Heart left ventricle (tissue), 16 donors: ENCODE measurements at regions not wholly inside any gene's neighbourhood (a gene's known extent, or its start where the extent isn't known, plus 50 kb on each side); places are given as distances from the start of the nearest gene placed in this dataset.
"Not testable (repeated sequence)": the region's sequence is repeated elsewhere in the genome, so short reads cannot be mapped to it uniquely, and the experiment has no call there.

ENCODE experiments used
- ATAC-seq, 4 donors: fragments of 200-7000 bp; cut with Tn5 transposase; one replicate each; pipeline ENCODE4 v1.9.1; 2020 to 2022; ENCODE audit warnings: moderate library complexity in 4 of 4, mild to moderate bottlenecking in 3 of 4, moderate number of reproducible peaks in 1 of 4
- DNase-seq, 5 donors: peaks; one replicate each; pipeline ENCODE4 v3.0.0-alpha.2; 2020
- H3K27ac ChIP-seq, 12 donors: fragments of 200-600 bp; sonication (generic) in 4 of 12; one replicate each; pipeline versions ENCODE4 v1.5.0 to v1.8.0; 2016 to 2022; ENCODE audit warnings: mild to moderate bottlenecking in 2 of 12
- H3K27me3 ChIP-seq, 9 donors: fragments of 200-600 bp; sonication (generic) in 2 of 9; one replicate each; pipeline versions ENCODE4 v1.5.1 to v1.8.0; 2016 to 2022; ENCODE audit warnings: mild to moderate bottlenecking in 3 of 9
- H3K36me3 ChIP-seq, 9 donors: fragments of 200-600 bp; sonication (generic) in 2 of 9; one replicate each; pipeline versions ENCODE4 v1.5.0 to v1.8.0; 2018 to 2022; ENCODE audit warnings: mild to moderate bottlenecking in 2 of 9
- H3K4me1 ChIP-seq, 12 donors: fragments of 200-600 bp; sonication (generic) in 4 of 12; one replicate each; pipeline versions ENCODE4 v1.5.0 to v1.8.0; 2016 to 2022; ENCODE audit warnings: mild to moderate bottlenecking in 3 of 12
- H3K4me3 ChIP-seq, 12 donors: fragments of 200-600 bp; sonication (generic) in 4 of 12; one replicate each; pipeline versions ENCODE4 v1.5.0 to v1.8.0; 2017 to 2022; ENCODE audit warnings: mild to moderate bottlenecking in 9 of 12, moderate library complexity in 4 of 12
- H3K9me3 ChIP-seq, 12 donors: fragments of 200-600 bp; sonication (generic) in 4 of 12; one replicate each; pipeline versions ENCODE4 v1.5.0 to v1.8.0; 2016 to 2022; ENCODE audit warnings: mild to moderate bottlenecking in 1 of 12
- CTCF ChIP-seq, 12 donors: fragments of 200-600 bp; sonication (generic) in 4 of 12; IDR thresholded peaks; one replicate each; pipeline versions ENCODE4 v1.5.0 to v1.8.0; 2018 to 2022; ENCODE audit warnings: antibody characterized with exemption in 12 of 12, mild to moderate bottlenecking in 5 of 12
- POLR2A ChIP-seq, 2 donors: fragments of 450-650 bp; IDR thresholded peaks; one replicate each; pipeline ENCODE4 v1.6.1; 2017; ENCODE audit warnings: antibody characterized with exemption in 2 of 2, mild to moderate bottlenecking in 2 of 2, moderate library complexity in 2 of 2
- WGBS, 4 donors: extraction: QIAGEN DNeasy Blood & Tissue Kit in 2 of 4; methylation state at CpG; one replicate each; pipeline versions ENCODE4 v1.1.5 to v1.1.7; 2013 to 2018; 5-methylcytosine and 5-hydroxymethylcytosine counted together
- intact Hi-C, 10 donors: fragments of 100-400 bp; cut with DNase I; formaldehyde crosslinking; loops; one replicate each; pipeline versions ENCODE4 v1.11.1 to v1.14.2; 2022
- donor health status: ischemic (EF 13 %, LVEDD 7.1; RV severe dilation, severe dysfunction).
- donor health status: healthy with polysubstance abuse.
- donor health status: DM: no; HTN: yes; CAD: no.
- donor health status: DM: no; HTN: no; CAD: no.
- donor health status: ischemic (EF 25% LVEDD 6.9; RV normal size, moderate dysfunction).
- donor health status: ischemic (EF 25% LVEDD 5.7; RV mildly dilated, moderate dysfunction).
- donor health status: healthy.
- donor health status: DM: yes; HTN: yes; CAD: no.
- donor health status: ischemic (EF 35%, LVEDD 5.7; RV mildly dilated, moderate dysfunction).
- donor health status: nonischemic (EF 11% LVEDD 7.7; RV severe dilation, severe dysfunction).
- donor health status: DM: yes; HTN: yes; CAD: no.
- donor health status: PGD.
- donor health status: ischemic (EF 29% LVEDD 5.4; RV normal size, mild dysfunction).
- donor health status: nonischemic (EF 23%, LVEDD 6.1; RV moderate dilation, normal function).

DNA sequence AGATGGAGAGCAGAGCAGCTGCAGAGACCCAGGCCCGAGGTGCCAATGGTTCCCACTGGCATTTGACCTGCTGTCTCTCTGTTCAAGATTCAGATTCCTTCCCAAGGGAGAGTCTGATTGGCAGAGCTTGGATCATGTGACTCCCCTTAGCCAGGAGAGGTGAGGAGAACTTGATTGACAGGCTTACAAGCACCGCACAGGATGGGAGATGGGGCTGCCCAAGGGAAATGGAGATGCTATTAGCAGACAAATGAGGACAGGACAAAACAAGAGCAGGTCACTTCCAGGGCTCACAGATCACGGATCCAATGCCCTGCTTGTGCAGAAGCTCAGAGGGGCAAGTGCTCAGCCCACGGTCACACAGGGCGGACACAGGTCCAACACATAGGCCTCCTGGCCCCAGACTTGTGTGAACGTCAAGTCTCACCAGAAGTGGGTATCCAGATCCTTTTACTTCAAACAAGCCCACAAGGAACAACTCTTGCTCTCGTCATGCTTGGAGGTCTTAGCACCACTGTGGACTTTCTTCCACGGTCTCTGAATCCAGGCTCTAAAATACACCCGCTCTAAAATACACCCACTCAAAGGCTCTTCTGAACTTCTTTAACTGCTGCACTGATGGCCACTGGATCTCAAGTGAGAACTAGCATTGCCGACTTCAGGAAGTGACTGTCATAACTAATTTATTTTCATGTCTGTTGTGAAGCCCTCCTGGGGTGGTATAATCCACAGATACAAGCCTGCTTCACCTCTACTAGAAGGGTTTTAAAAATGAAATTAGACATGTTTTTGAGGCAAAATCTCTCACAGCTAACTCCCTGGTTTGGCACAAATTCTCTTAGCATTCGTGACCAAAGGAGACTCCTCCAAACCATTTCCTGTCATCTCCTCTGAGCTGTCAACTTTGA lies 274.9 kb downstream of the RRAGC start:
- intact Hi-C loops = loop anchor here in 7 of 10 donors (5.0 to 10.0 kb wide), 5 partner anchors 532 to 560 kb away; partner anchors contain the start of gene POU3F1 (in 3 of the 7)
- TF ChIP-seq CTCF (IDR thresholded peaks at IDR 0.05) = no peak
- TF ChIP-seq POLR2A (IDR thresholded peaks at IDR 0.05) = no peak

GRCh38 chr1:38583287-38583686 lies 276.3 kb downstream of the RRAGC start:
- WGBS, 4 donors = 81 to 98% (median 87%) methylated on average over 2 of the region's 2 CpGs

More for the DNA sequence above, 274.9 kb downstream of the RRAGC start:
- Histone ChIP-seq H3K9me3 (no peaks in the 10 kb centered on the region), H3K27ac (no peak overlapping the region), H3K36me3 (no peaks in the 10 kb centered on the region), H3K4me3 (no peak overlapping the region), H3K4me1 (peaks cover 0 to 5% (median 0%) of the 10 kb centered on the region in 12 donors), H3K27me3 (peaks cover 0 to 17% (median 2%) of the 10 kb centered on the region in 9 donors)
- DNase-seq (no peak), ATAC-seq (no peak)
- WGBS, 4 donors = 65 to 73% (median 68%) methylated on average over 11 of the region's 11 CpGs

GRCh38 chr1:38581396-38581795 lies 278.2 kb downstream of the RRAGC start:
- no peak for DNase-seq
- Histone ChIP-seq H3K36me3 (no peaks in the 10 kb centered on the region), H3K9me3 (no peaks in the 10 kb centered on the region), H3K27ac (no peak overlapping the region), H3K4me1 (peaks cover 0 to 10% (median 0%) of the 10 kb centered on the region in 12 donors), H3K4me3 (no peak overlapping the region), H3K27me3 (peaks cover 12 to 46% (median 26%) of the 10 kb centered on the region in 9 donors)
- TF ChIP-seq POLR2A (IDR thresholded peaks at IDR 0.05) (no peak), CTCF (IDR thresholded peaks at IDR 0.05) (no peak)
- intact Hi-C loops = loop anchor here in 3 of 10 donors (10.0 kb wide), 2 partner anchors 537 to 557 kb away; partner anchors contain the start of gene POU3F1 (in 2 of the 3)
- ATAC-seq = no peak
- 46 to 57% (median 52%) methylated on average over 2 of the region's 2 CpGs for WGBS, 4 donors

More at GRCh38 chr1:38583287-38583686, 276.3 kb downstream of the RRAGC start:
- intact Hi-C loops = loop anchor here in 3 of 10 donors (10.0 kb wide), 2 partner anchors 538 to 558 kb away; partner anchors contain the start of gene POU3F1 (in 2 of the 3)
- H3K4me1 ChIP-seq, H3K4me3 ChIP-seq, DNase-seq, H3K36me3 ChIP-seq, H3K27ac ChIP-seq, H3K9me3 ChIP-seq, ATAC-seq: not testable (repeated sequence)
- H3K27me3 ChIP-seq = peaks cover 3 to 31% (median 10%) of the 10 kb centered on the region in 9 donors

DNA sequence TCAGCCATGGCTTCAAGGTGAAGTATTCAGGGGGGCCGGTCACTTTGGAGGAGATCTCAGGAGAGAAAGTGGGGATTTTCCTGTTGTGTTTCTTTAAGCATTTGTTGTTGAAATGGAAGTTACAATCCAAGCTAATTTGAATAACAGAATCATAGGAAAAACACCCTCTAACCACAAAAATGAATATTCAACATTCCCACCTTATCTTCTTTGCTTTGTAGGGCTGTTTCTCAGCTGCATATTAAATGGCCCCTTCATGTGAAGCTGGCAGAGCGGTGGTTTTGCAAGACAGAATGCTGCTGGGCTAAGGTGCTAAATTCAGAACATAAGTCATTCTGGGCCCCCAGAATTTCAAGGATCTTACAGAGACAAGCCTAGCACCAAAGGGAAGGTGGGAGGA lies 279.0 kb downstream of the RRAGC start:
- intact Hi-C loops = loop anchor here in 3 of 10 donors (10.0 kb wide), 2 partner anchors 536 to 556 kb away; partner anchors contain the start of gene POU3F1 (in 2 of the 3)
- H3K36me3 ChIP-seq = no peaks in the 10 kb centered on the region
- ATAC-seq = no peak
- no peak for DNase-seq
- H3K27ac ChIP-seq = no peak overlapping the region
- H3K4me3 ChIP-seq = no peak overlapping the region
- H3K9me3 ChIP-seq = no peaks in the 10 kb centered on the region
- H3K4me1 ChIP-seq = peaks cover 0 to 10% (median 0%) of the 10 kb centered on the region in 12 donors
- H3K27me3 ChIP-seq = peaks cover 12 to 54% (median 31%) of the 10 kb centered on the region in 9 donors
- TF ChIP-seq POLR2A (IDR thresholded peaks at IDR 0.05) (no peak), CTCF (IDR thresholded peaks at IDR 0.05) (no peak)
- 82 to 97% (median 87%) methylated on average over 2 of the region's 2 CpGs for WGBS, 4 donors
